WI38 (cell line): ENCODE measurements at regions not wholly inside any gene's neighbourhood (a gene's known extent, or its start where the extent isn't known, plus 50 kb on each side); places are given as distances from the start of the nearest gene placed in this dataset.

Source experiments
- H3K4me3 ChIP-seq: 2 replicates; pipeline ENCODE4 v1.5.1; 2011; ENCODE audit warnings: low read depth, mild to moderate bottlenecking, control low read depth, low read length
- CTCF ChIP-seq: IDR thresholded peaks from 2 replicates; pipeline ENCODE4 v1.5.1; 2012; ENCODE audit warnings: low read depth, mild to moderate bottlenecking, control low read depth, low read length

- TF ChIP-seq CTCF, result no peak
- H3K4me3 ChIP-seq, result no peak overlapping the region
These were observed 71.0 kb downstream of the AQP4 start for GRCh38 chr18:26794230-26795101.

GRCh38 chr18:26792661-26793060 is 72.8 kb downstream of the AQP4 start:
- no peak overlapping the region for H3K4me3 ChIP-seq
- TF ChIP-seq CTCF, result no peak

- no peak for TF ChIP-seq CTCF
- H3K4me3 ChIP-seq, result no peak overlapping the region
These were observed 73.8 kb downstream of the AQP4 start for GRCh38 chr18:26791676-26792075.

GRCh38 chr18:26784599-26784998 is 80.9 kb downstream of the AQP4 start:
- no peak overlapping the region for H3K4me3 ChIP-seq
- no peak for TF ChIP-seq CTCF

GRCh38 chr18:26783170-26783569 is 82.3 kb downstream of the AQP4 start:
- no peak overlapping the region for H3K4me3 ChIP-seq
- TF ChIP-seq CTCF, result no peak

- TF ChIP-seq CTCF, result no peak
- H3K4me3 ChIP-seq, result no peak overlapping the region
These were observed 84.8 kb downstream of the AQP4 start for GRCh38 chr18:26780520-26781325.

- no peak for TF ChIP-seq CTCF
- H3K4me3 ChIP-seq, result no peak overlapping the region
These were observed 87.5 kb downstream of the AQP4 start for GRCh38 chr18:26778054-26778393.
